ENCODE measurements at regions not wholly inside any gene's neighbourhood (a gene's known extent, or its start where the extent isn't known, plus 50 kb on each side); places are given as distances from the start of the nearest gene placed in this dataset.
"Not testable (repeated sequence)": the region's sequence is repeated elsewhere in the genome, so short reads cannot be mapped to it uniquely, and the experiment has no call there.

DNA sequence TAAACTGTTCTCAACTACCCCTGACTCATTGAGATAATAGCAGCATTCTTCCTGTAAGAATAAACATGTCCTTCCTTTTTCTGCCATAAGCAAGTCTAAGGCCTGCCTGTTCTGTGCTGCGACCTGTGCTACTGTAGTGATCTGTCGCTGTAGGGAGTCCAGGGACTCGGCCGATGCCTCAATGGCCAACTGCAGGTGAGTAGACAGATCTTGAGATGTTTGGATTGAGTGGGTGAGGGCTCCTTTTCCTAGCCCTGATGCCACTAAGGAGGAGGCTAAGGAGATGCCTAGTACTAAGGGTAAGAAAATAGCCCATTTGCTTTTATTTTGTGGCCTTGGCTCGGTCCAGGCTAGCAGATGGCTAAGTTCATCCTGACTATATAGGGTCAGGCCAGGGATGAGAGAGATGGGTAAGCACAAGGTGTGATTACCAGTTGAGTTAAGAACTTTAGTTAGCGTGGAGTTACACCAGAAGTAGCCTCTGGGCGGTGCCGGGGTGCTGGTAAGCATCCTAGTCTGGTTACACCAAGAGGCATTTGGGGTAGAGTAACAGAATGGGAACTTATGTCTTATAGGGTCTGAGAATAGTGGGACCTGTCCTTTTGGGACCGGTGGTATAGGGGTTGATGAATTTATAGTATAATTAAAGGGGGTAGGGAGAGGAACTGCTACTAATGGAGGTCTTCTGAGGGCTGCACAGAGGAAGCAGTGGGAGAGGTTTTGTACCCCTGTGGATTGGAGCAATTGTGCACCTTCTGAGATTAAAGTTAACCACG is 642.4 kb upstream of the DPP6 start:
- not testable (repeated sequence) for DNase-seq

- not testable (repeated sequence) for DNase-seq
Observed at GRCh38 chr7:153410997-153411642, 641.1 kb upstream of the DPP6 start.

DNA sequence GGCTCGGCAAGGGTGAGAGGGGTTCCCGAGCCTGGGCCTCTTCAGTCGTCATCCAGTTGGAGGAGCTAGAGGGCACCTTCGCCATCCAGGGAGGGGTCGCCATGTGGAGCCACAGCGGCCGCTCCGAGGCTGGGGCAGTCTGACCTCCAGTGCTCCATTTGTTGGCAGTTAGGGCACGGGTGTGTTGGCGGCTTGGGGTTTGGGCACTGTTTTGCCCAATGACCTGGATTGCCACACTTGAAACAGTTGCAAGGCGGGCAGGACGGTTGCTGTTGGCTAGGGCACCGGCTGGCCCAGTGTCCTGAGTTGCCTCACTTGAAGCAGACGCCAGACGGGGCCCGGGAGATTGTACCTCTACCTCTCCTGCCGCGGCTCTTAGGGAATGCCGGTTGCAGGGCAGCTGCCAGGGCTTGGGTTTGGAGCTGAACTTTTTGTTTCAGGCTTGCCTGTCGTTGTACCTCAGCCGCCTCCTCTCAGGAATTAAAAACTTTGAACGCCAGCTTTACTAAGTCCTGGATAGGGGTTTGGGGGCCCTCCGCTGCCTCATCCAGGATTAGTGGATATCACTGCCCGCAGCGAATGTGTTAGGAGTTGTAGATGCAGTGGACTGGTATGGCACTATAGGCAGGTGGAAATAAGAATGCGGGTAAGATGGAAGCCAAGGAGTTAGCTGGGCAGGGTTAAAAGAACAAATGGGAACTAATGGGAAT is 639.9 kb upstream of the DPP6 start:
- DNase-seq: not testable (repeated sequence)

- not testable (repeated sequence) for DNase-seq
Observed at GRCh38 chr7:153412824-153413198, 639.4 kb upstream of the DPP6 start.

GRCh38 chr7:153413199-153413539 is 639.0 kb upstream of the DPP6 start:
- no peak for DNase-seq

DNA sequence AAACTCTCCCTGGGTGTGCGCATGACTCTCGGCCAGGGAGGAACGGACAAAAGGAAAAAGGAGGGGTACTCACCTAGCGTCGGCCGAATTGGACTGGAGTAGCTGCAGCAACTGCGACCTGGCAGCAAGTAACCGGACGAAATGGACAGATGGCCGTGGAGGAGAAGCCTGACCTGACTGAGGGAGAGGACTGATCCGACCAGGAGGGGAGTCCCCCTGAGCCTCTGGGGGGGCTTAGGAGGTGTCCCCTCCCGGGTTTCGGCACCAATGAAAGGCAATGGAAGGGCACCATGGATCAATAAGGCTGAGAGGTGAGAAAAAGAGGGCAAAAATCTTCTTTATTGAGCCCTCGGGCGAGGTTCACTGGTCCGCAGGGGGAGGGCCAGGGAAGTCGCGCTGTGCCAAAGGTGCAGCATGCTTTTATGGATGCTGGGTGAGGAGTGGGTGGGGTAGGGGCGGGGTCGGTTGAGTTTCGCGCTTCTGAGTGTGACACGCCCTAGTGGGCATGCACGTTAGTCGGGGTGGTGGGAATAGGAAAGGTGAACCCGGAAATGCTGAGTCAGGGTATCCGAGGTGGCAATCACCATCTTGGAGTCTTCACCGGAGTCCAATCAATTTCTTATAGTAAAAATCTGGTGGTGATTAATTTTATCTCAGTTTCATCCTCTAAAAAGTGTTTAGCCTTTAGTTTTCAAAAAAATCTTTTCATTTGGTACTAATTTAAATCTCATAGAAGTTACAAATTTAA is 638.5 kb upstream of the DPP6 start:
- DNase-seq: no peak

DNA sequence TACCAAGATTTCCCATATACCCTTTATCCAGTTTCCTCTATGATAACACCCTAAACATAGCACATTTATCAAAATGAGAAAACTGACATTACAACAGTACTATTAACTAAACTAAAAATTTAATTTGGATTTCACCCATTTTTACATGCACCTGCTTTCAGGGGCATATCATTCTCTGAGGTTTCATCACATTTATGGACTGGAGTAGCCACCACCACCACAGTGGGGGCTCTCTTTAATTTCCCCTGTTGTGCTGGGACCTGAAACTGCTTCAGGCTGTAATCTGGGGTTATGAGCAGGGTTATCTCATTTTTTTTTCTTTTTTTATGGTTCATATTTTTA is 637.9 kb upstream of the DPP6 start:
- no peak for DNase-seq

GRCh38 chr7:153415632-153416031 is 636.6 kb upstream of the DPP6 start:
- DNase-seq: no peak

GRCh38 chr7:153422291-153423209 is 629.6 kb upstream of the DPP6 start:
- DNase-seq: no peak

- no peak for DNase-seq
Observed at GRCh38 chr7:153423210-153423590, 629.0 kb upstream of the DPP6 start.

GRCh38 chr7:153430931-153431330 is 621.3 kb upstream of the DPP6 start:
- no peak for DNase-seq

DNA sequence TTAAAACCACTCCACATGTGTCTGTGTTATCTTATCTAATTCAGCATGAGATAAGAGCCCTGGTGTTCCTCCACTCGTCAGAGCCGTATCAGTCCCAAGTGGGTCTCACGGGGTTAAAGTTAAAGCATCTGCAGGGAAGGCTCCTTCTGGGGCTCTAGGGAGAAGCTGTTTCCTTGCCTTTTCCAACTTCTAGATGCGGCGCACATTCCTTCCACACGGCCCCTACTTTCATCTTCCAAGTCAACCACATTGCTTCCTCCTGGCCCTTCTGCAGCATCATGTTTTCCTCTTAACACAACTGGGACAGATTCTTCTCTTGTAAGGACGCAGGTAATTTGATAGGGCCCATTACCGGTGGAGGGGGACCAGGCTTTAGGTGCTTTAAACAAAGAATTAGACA is 620.1 kb upstream of the DPP6 start:
- no peak for DNase-seq

- no peak for DNase-seq
Observed at GRCh38 chr7:153433223-153433622, 619.0 kb upstream of the DPP6 start.

GRCh38 chr7:153440715-153441114 is 611.5 kb upstream of the DPP6 start:
- DNase-seq: no peak

DNA sequence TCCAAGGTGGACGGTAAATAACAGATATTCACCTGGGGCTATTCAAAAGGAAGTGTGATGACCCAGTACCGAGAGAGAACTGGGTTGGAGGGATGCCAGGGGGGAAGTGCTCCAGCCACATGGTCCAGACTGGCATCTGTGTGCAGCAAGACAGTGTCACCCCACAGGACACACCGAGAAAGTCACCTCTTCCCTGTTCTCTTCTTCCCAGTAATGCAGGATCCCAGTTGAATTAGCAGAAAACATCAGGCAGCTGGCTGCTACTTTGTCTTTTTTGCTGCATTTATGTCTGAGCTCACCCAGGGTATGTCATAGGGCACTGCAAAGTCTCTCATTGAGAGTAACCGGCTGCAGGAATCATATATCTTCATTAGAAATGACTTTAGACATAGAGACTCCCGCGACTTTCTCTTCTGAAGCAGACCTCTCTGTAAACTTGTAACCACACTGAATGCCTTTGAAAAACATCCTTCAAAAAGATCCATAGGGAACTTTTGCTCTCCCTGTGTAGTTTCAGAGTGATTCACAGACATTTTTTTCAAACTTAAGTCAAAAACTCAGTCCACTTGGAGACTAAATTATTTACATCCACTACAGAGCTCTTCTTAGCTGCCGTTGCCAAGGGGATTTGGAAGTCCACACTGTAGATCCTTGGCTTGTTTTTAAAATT is 609.0 kb upstream of the DPP6 start:
- no peak for DNase-seq

DNA sequence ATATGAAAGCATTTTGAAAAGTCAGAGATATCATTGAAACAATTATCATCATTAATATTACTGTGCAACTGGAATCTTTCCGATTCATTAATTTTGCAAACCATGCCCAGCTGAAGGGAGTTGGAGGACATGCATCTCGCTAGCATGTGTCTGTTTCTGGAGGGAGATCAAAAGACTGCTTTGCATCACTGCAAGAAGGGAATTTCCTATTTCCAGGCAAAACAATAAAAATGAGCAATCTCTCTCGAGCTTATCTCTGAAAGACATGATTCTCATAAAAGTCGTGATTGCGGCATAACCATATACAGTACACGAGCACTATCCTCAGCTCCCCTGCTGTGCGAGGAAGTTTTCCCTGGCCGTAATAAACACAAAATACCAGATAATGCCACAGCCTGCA is 607.6 kb upstream of the DPP6 start:
- DNase-seq: no peak

DNA sequence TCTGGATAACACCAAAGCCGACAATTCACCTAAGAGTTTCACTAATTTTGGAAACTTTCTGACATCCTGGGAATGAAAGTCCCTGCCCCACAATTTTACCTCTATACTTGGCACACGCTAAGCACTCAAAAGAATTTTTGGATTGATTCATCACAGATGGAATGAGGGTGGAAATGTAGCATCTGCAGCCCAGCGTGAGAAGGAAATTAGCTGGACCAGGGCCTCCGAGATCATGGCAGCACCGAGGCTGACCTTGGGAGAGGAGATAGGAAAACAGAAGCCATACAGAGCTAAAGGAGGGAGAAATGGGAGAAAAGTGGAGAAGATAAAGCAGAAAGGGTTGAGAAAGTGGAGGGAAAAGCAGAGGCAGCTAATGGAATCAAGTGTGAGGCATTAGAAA is 606.6 kb upstream of the DPP6 start:
- DNase-seq: no peak

DNA sequence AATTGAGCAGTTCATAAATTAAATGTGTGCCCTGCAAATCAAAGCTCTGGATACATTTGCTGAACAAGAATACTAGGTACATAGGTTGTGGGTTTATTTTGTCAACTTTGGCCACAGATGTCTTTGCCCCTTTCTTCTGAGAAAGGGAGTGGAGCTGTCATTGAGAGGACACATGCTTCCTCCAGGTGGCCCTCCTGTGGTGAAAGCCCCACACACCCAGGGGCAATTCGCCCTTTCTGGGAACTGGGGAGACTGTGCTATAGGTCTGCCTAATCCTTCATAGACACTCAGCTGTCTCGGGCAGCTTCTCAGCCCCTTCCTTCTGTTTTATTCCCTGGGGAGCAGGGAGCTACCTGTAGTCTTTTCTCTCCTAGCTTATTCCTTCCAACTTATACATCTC is 605.7 kb upstream of the DPP6 start:
- no peak for DNase-seq

DNA sequence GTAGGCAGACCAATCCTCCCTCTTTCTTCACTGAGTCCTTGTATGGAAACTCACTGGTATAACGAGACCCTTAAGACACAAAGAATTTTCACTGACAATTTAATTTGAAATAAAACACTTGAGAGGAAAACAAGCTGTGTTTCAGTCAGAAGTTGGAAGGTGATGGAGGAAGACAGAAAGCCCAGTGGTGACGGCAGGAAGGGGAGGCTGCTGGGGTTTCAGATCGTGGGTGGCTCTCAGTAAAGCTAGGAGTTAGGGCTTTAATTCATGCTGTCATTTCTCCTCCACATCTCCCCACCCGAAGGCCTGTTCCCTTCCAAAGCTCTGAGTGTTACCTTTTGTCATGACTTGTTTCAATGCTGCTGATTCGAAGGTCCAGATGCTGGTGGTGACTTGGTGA is 605.2 kb upstream of the DPP6 start:
- DNase-seq: no peak

DNA sequence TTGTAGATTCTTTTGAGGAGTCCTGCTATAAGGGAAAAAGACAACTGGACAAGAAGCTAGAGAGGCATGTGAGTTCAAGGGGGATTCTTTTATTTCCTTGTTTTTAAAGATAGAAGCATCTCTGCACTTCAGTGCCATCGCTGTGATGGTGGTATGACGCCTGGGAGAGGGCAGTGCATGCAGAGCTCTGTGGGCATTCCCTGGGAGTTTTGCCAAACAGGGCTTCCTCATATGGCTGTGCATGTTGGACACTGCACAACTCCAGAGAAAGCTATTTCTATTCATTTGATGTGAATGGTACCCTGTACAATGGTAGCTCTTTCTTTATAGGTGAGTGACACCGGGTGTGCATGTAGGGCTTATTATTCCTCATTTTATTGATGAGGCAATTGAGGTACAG is 599.5 kb upstream of the DPP6 start:
- no peak for DNase-seq

DNA sequence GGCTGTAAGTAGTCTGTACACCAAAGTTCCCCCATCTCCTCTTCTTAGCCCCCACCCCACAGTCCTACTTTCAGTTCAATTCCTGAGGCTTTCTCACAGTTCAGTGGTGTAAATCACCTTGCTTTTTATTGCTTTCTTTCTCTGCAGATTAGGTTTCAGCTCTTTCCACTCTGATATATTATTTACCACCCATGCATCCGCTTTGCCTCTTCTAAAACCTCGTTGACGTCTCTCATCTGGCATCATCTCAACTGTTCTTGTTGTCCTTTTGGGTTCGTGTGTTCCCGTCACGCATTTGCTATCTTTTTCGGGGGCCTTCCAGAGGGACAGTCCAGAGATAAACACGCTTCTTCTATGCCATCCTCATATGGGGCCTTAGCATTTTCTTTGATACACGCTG is 597.9 kb upstream of the DPP6 start:
- no peak for DNase-seq

- no peak for DNase-seq
Observed at GRCh38 chr7:153457746-153458145, 594.5 kb upstream of the DPP6 start.
